LoVo (cell line): ENCODE measurements at regions not wholly inside any gene's neighbourhood (a gene's known extent, or its start where the extent isn't known, plus 50 kb on each side); places are given as distances from the start of the nearest gene placed in this dataset.
"Not testable (repeated sequence)": the region's sequence is repeated elsewhere in the genome, so short reads cannot be mapped to it uniquely, and the experiment has no call there.

ENCODE experiments used
- DNase-seq: peaks from one replicate; pipeline ENCODE4 v3.0.0-alpha.2; 2016; ENCODE audit warnings: low spot score

GRCh38 chr4:189828081-189828697, 112.5 kb upstream of the FRG1 start:
- DNase-seq: no peak

DNA sequence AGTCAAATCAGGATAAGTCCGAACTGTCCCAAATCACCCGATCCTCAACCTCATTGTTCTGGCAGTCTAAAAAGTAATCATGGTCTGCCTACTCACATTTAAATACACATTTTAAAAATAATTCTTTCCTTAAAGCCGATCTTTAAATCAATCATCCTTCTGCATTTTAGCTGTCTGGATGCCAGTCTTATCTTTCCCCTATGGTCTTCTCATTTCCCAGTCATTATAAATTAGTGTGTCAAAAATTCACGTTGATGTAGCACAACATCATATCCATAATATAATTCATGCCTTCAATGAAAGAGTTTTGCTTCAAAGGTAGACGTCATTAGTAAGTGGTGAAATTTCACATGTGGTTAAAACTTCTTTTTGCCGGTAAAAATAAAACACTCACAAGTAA, 108.1 kb upstream of the FRG1 start:
- no peak for DNase-seq

- no peak for DNase-seq
Observed at GRCh38 chr4:189834616-189835015, 106.1 kb upstream of the FRG1 start.

- no peak for DNase-seq
Observed at GRCh38 chr4:189835505-189835904, 105.2 kb upstream of the FRG1 start.

GRCh38 chr4:189837471-189837870, 103.2 kb upstream of the FRG1 start:
- no peak for DNase-seq

DNA sequence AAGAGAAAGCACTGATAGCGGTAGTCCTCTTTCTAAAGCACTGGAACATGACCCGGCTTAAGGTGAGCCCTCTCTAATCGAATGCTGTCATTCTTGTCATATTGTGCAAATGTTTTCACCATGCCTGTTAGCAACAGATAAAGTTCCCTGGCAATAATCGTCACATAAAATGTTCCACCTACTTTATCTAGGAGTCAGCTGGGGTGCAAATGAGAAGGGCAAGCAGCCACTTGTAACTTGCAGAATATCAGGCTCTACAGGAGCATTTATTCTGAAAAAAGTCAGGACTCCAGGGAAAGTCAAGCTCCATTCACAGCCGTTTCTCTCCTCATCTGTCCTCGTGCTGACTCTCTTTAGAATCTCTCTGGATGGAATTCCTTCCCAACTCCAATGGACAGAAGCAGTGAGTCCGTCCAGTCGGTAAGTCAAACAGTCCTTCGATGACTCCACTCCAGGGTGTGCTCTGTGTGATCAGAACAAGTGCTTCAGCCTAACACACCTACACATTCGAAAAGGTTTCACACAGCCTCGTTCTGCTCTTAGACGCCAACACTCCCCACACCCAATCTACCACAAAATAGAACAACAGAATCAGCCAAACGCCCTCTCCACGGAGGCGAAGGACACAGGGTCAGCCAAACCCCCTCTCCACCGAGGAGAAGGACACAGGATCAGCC, 101.7 kb upstream of the FRG1 start:
- DNase-seq: no peak

- no peak for DNase-seq
Observed at GRCh38 chr4:189840356-189840755, 100.3 kb upstream of the FRG1 start.

- DNase-seq: no peak
Observed at GRCh38 chr4:189843413-189844009, 97.2 kb upstream of the FRG1 start.

- no peak for DNase-seq
Observed at GRCh38 chr4:189845145-189845846, 95.4 kb upstream of the FRG1 start.

GRCh38 chr4:189846094-189846493, 94.6 kb upstream of the FRG1 start:
- DNase-seq: not testable (repeated sequence)

DNA sequence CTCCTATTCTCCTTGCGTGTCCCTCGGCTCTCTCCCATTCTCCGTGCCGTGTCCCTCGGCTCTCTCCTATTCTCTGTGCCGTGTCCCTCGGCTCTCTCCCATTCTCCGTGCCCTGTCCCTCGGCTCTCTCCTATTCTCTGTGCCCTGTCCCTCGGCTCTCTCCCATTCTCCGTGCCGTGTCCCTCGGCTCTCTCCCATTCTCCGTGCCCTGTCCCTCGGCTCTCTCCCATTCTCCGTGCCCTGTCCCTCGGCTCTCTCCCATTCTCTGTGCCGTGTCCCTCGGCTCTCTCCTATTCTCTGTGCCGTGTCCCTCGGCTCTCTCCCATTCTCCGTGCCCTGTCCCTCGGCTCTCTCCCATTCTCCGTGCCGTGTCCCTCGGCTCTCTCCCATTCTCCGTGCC, 94.1 kb upstream of the FRG1 start:
- not testable (repeated sequence) for DNase-seq

DNA sequence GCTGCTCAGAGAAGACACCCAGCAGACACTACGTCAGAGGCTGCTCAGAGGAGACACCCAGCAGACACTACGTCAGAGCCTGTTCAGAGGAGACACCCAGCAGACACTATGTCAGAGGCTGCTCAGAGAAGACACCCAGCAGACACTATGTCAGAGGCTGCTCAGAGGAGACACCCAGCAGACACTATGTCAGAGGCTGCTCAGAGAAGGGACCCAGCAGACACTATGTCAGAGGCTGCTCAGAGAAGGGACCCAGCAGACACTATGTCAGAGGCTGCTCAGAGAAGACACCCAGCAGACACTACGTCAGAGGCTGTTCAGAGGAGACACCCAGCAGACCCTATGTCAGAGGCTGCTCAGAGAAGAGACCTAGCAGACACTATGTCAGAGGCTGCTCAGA, 92.0 kb upstream of the FRG1 start:
- DNase-seq: not testable (repeated sequence)

DNA sequence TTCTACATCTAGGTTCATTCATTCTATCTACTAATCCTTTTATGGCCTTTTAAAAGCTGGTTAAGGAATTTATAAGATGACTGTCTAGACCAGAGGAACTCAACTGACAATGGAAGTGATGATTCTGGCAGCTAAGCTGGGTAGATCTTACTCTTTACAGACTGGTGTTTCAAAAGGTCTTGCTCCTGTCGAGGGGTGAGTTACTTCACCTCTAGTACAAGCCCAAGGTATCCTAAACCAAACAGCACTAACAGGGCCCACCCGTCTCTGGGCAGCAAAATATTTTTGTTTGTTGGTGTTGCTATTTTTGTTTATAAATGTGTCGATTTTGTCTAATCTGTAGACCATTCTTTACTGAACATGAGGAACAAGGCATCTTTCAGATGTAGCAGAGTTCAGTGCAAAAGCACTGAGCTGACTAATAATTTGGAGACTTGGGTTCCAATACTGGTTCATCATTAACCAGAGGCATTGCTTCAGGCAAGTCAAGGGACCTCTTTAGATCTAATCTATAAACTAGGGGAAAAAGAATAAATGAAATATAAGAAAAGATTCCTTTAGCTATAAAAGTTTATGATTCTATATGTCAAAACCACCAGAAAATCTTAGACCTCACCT, 90.3 kb upstream of the FRG1 start:
- DNase-seq: no peak

GRCh38 chr4:189858435-189858834, 82.2 kb upstream of the FRG1 start:
- no peak for DNase-seq

GRCh38 chr4:189861101-189861500, 79.6 kb upstream of the FRG1 start:
- DNase-seq: no peak

GRCh38 chr4:189869236-189869635, 71.4 kb upstream of the FRG1 start:
- DNase-seq: no peak

DNA sequence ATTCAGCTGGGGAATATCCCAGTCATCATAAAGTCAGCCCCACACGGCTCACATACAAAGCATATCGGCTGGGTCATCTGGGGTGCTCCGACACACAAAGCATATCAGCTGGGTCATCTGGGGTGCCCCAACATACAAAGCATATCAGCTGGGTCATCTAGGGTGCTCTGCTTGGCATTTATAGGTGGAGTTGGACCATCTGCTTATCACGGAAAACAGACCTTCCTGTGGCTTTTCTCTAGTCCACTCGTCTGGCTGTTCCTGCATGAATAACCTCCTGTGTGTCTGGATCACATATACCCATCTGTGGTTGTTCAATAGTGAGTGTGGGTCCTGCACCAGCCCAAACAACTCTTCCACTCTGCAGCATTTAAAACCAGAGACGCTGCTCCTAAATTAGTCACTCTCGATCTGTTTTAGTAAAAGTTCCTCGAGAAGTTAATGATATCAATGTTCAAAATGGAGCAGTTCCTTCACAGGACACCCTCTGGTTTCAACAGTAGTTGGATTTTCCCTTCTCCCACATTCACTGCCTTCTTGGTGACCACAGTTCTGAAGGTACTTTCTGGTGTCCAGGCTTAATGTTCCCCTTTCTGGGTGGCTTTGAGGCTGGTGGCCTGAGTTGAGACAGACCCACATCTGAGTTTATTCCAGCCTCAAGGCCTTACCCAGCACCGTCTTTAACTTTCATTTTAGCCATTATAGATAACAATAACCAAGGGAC, 70.0 kb upstream of the FRG1 start:
- no peak for DNase-seq

GRCh38 chr4:189874591-189874990, 66.1 kb upstream of the FRG1 start:
- DNase-seq: no peak

GRCh38 chr4:189881190-189881589, 59.5 kb upstream of the FRG1 start:
- DNase-seq: not testable (repeated sequence)

GRCh38 chr4:189888407-189888806, 52.3 kb upstream of the FRG1 start:
- DNase-seq: not testable (repeated sequence)
